ENCODE measurements at regions not wholly inside any gene's neighbourhood (a gene's known extent, or its start where the extent isn't known, plus 50 kb on each side); places are given as distances from the start of the nearest gene placed in this dataset.
A peak's percentile ranks its signal among the peaks of the same experiment; 100 is the strongest.

- Histone ChIP-seq H4K20me1 (ENCODE audit: insufficient read depth, low read length) (no peaks in the 10 kb centered on the region), H3K4me2 (ENCODE audit: low read length) (no peak overlapping the region), H3K79me2 (ENCODE audit: insufficient read depth, low read depth, low read length) (peaks cover 3% of the 10 kb centered on the region; the same call in 1 of the 2 replicates), H3K36me3 (ENCODE audit: insufficient read depth, low read length) (no peaks in the 10 kb centered on the region), H2AFZ (ENCODE audit: low read length) (no peak overlapping the region), H3K4me1 (ENCODE audit: insufficient read depth, low read length, poor library complexity, severe bottlenecking) (peaks cover 20% of the 10 kb centered on the region), H3K27ac (ENCODE audit: low read depth, low read length, poor library complexity, severe bottlenecking) (no peak overlapping the region), H3K9me2 (ENCODE audit: insufficient read depth, low read length) (no peaks in the 10 kb centered on the region), H3K4me3 (ENCODE audit: low read depth, low read length, poor library complexity, severe bottlenecking) (no peak overlapping the region), H3K9me3 (ENCODE audit: low read length) (no peaks in the 10 kb centered on the region)
- DNase-seq (ENCODE audit: low spot score), result no peak
- CTCF ChIA-PET (ENCODE audit: unreplicated experiment), result no interaction called here
- intact Hi-C loops (cut with micrococcal nuclease; ENCODE audit: unreplicated experiment), result no loop called here
- no TSS peak for BruUV-seq (replicated peaks)
- TF ChIP-seq CTCF (conservative IDR thresholded peaks at IDR 0.05; ENCODE audit: low read length) (no peak), EZH2phosphoT487 (IDR thresholded peaks at IDR 0.05; ENCODE audit: borderline replicate concordance, low read depth, low read length) (no peak)
- POLR2A ChIA-PET, result interaction anchor here (0.6 to 2.1 kb wide), 6 partner anchors 10 to 178 kb away, joined by 3 to 11 read pairs (median 4); no protein-coding TSS in a partner anchor
These were observed 59.7 kb upstream of the TIAM1 start for GRCh38 chr21:31403596-31404333.

GRCh38 chr21:31399591-31399990 is 55.5 kb upstream of the TIAM1 start:
- ChIA-PET POLR2A (interaction anchor here (0.6 to 1.5 kb wide), 6 partner anchors 11 to 160 kb away, joined by 3 to 9 read pairs (median 5); no protein-coding TSS in a partner anchor), CTCF (ENCODE audit: unreplicated experiment) (no interaction called here)
- H3K9me3 ChIP-seq (ENCODE audit: low read length), result no peaks in the 10 kb centered on the region
- peaks cover 3% of the 10 kb centered on the region; the same call in 1 of the 2 replicates for H3K79me2 ChIP-seq (ENCODE audit: insufficient read depth, low read depth, low read length)
- no peaks in the 10 kb centered on the region for H4K20me1 ChIP-seq (ENCODE audit: insufficient read depth, low read length)
- no peak overlapping the region for H2AFZ ChIP-seq (ENCODE audit: low read length)
- no peak overlapping the region for H3K27ac ChIP-seq (ENCODE audit: low read depth, low read length, poor library complexity, severe bottlenecking)
- DNase-seq (ENCODE audit: low spot score), result no peak
- intact Hi-C loops (cut with micrococcal nuclease; ENCODE audit: unreplicated experiment), result loop anchor here (2.0 kb wide), 1 partner anchor 107 kb away; no protein-coding TSS in a partner anchor
- no peak overlapping the region for H3K4me3 ChIP-seq (ENCODE audit: low read depth, low read length, poor library complexity, severe bottlenecking)
- TF ChIP-seq CTCF (conservative IDR thresholded peaks at IDR 0.05; ENCODE audit: low read length) (no peak), EZH2phosphoT487 (IDR thresholded peaks at IDR 0.05; ENCODE audit: borderline replicate concordance, low read depth, low read length) (no peak)
- no peaks in the 10 kb centered on the region for H3K9me2 ChIP-seq (ENCODE audit: insufficient read depth, low read length)
- H3K4me1 ChIP-seq (ENCODE audit: insufficient read depth, low read length, poor library complexity, severe bottlenecking), result peaks cover 40% of the 10 kb centered on the region
- BruUV-seq (replicated peaks), result no TSS peak
- no peak overlapping the region for H3K4me2 ChIP-seq (ENCODE audit: low read length)
- no peaks in the 10 kb centered on the region for H3K36me3 ChIP-seq (ENCODE audit: insufficient read depth, low read length)

GRCh38 chr21:31398574-31398973 is 54.5 kb upstream of the TIAM1 start:
- Histone ChIP-seq H3K4me1 (ENCODE audit: insufficient read depth, low read length, poor library complexity, severe bottlenecking) (peaks cover 40% of the 10 kb centered on the region), H3K9me2 (ENCODE audit: insufficient read depth, low read length) (no peaks in the 10 kb centered on the region), H3K4me3 (ENCODE audit: low read depth, low read length, poor library complexity, severe bottlenecking) (peak overlapping the region; percentile 32), H3K79me2 (ENCODE audit: insufficient read depth, low read depth, low read length) (peaks cover 3% of the 10 kb centered on the region; the same call in 1 of the 2 replicates), H3K27ac (ENCODE audit: low read depth, low read length, poor library complexity, severe bottlenecking) (peak overlapping the region; percentile 76), H3K36me3 (ENCODE audit: insufficient read depth, low read length) (no peaks in the 10 kb centered on the region), H3K9me3 (ENCODE audit: low read length) (no peaks in the 10 kb centered on the region), H2AFZ (ENCODE audit: low read length) (0 out of 2 replicates have a peak overlapping the region, but pooled peaks have one; percentile 5), H3K4me2 (ENCODE audit: low read length) (peak overlapping the region; percentile 65), H4K20me1 (ENCODE audit: insufficient read depth, low read length) (no peaks in the 10 kb centered on the region)
- TF ChIP-seq CTCF (conservative IDR thresholded peaks at IDR 0.05; ENCODE audit: low read length), result no peak
- TF ChIP-seq EZH2phosphoT487 (IDR thresholded peaks at IDR 0.05; ENCODE audit: borderline replicate concordance, low read depth, low read length), result no peak
- CTCF ChIA-PET (ENCODE audit: unreplicated experiment), result no interaction called here
- POLR2A ChIA-PET, result interaction anchor here (0.6 to 1.2 kb wide), 7 partner anchors 10 to 1902 kb away, joined by 3 to 7 read pairs (median 4); no protein-coding TSS in a partner anchor
- no peak for DNase-seq (ENCODE audit: low spot score)
- BruUV-seq (replicated peaks), result no TSS peak
- intact Hi-C loops (cut with micrococcal nuclease; ENCODE audit: unreplicated experiment), result loop anchor here (2.0 kb wide), 1 partner anchor 108 kb away; no protein-coding TSS in a partner anchor
